ENCODE measurements at regions not wholly inside any gene's neighbourhood (a gene's known extent, or its start where the extent isn't known, plus 50 kb on each side); places are given as distances from the start of the nearest gene placed in this dataset.
"Not testable (repeated sequence)": the region's sequence is repeated elsewhere in the genome, so short reads cannot be mapped to it uniquely, and the experiment has no call there.

DNA sequence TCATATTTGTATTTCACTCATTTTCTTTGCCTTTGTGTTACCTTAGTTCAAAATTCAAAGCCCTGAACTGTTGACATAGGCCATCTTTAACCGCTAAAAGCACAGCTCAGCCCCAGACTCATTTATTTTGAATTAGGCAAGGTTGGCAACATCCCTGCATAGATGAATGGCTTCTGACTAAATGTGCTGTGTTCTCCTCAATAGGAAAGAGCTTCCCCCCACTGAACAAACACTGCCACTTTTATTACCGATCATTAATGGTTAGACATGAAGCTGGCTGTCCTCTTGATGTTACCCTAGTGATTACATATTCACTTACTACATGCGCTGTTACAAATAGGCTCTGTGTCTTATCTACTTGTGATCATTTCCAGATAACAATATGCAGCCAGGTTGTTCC lies 170.7 kb downstream of the ADCYAP1 start:
- H3K4me3 ChIP-seq (ENCODE audit: low read length) = no peak overlapping the region
- DNase-seq = no peak
- no peak overlapping the region for H3K27ac ChIP-seq (ENCODE audit: low read length)
- no peak overlapping the region for H2AFZ ChIP-seq (ENCODE audit: low read length)
- no peak overlapping the region for H3K4me2 ChIP-seq (ENCODE audit: low read depth, low read length)
- H3K4me1 ChIP-seq (ENCODE audit: low read length) = no peaks in the 10 kb centered on the region
- H3K27me3 ChIP-seq (replicated peaks; ENCODE audit: insufficient read depth, low read length) = no peaks in the 10 kb centered on the region
- no peaks in the 10 kb centered on the region for H3K79me2 ChIP-seq (ENCODE audit: low read length)
- no peaks in the 10 kb centered on the region for H3K9me2 ChIP-seq (replicated peaks; ENCODE audit: insufficient read depth, low read length)
- no peak for TF ChIP-seq EZH2 (optimal IDR thresholded peaks at IDR 0.05; ENCODE audit: low read depth, low read length)
- TF ChIP-seq EZH2phosphoT487 (IDR thresholded peaks at IDR 0.05; ENCODE audit: low read length) = no peak
- TF ChIP-seq, protein P1, sequence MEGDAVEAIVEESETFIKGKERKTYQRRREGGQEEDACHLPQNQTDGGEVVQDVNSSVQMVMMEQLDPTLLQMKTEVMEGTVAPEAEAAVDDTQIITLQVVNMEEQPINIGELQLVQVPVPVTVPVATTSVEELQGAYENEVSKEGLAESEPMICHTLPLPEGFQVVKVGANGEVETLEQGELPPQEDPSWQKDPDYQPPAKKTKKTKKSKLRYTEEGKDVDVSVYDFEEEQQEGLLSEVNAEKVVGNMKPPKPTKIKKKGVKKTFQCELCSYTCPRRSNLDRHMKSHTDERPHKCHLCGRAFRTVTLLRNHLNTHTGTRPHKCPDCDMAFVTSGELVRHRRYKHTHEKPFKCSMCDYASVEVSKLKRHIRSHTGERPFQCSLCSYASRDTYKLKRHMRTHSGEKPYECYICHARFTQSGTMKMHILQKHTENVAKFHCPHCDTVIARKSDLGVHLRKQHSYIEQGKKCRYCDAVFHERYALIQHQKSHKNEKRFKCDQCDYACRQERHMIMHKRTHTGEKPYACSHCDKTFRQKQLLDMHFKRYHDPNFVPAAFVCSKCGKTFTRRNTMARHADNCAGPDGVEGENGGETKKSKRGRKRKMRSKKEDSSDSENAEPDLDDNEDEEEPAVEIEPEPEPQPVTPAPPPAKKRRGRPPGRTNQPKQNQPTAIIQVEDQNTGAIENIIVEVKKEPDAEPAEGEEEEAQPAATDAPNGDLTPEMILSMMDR (IDR thresholded peaks at IDR 0.05; ENCODE audit: low read length) = no peak
- H4K20me1 ChIP-seq (ENCODE audit: insufficient read depth, low read length) = no peaks in the 10 kb centered on the region
- H3K9me3 ChIP-seq (replicated peaks; ENCODE audit: insufficient read depth, low read length) = no peaks in the 10 kb centered on the region
- H3F3A ChIP-seq (ENCODE audit: insufficient read depth, low read length) = no peaks in the 10 kb centered on the region
- no peaks in the 10 kb centered on the region for H3K36me3 ChIP-seq (replicated peaks; ENCODE audit: insufficient read depth, low read length)
- H3K9ac ChIP-seq (ENCODE audit: low read length) = no peak overlapping the region

GRCh38 chr18:1075876-1076275 lies 171.2 kb downstream of the ADCYAP1 start:
- H3F3A ChIP-seq (ENCODE audit: insufficient read depth, low read length) = no peaks in the 10 kb centered on the region
- no peaks in the 10 kb centered on the region for H3K9me2 ChIP-seq (replicated peaks; ENCODE audit: insufficient read depth, low read length)
- no peaks in the 10 kb centered on the region for H3K27me3 ChIP-seq (replicated peaks; ENCODE audit: insufficient read depth, low read length)
- H3K4me2 ChIP-seq (ENCODE audit: low read depth, low read length) = no peak overlapping the region
- no peaks in the 10 kb centered on the region for H3K79me2 ChIP-seq (ENCODE audit: low read length)
- no peak overlapping the region for H2AFZ ChIP-seq (ENCODE audit: low read length)
- no peaks in the 10 kb centered on the region for H3K4me1 ChIP-seq (ENCODE audit: low read length)
- H3K27ac ChIP-seq (ENCODE audit: low read length) = no peak overlapping the region
- no peak overlapping the region for H3K9ac ChIP-seq (ENCODE audit: low read length)
- no peaks in the 10 kb centered on the region for H3K9me3 ChIP-seq (replicated peaks; ENCODE audit: insufficient read depth, low read length)
- TF ChIP-seq, protein P1 (IDR thresholded peaks at IDR 0.05; ENCODE audit: low read length) = no peak
- no peak for TF ChIP-seq EZH2phosphoT487 (IDR thresholded peaks at IDR 0.05; ENCODE audit: low read length)
- TF ChIP-seq EZH2 (optimal IDR thresholded peaks at IDR 0.05; ENCODE audit: low read depth, low read length) = no peak
- no peak for DNase-seq
- H4K20me1 ChIP-seq (ENCODE audit: insufficient read depth, low read length) = no peaks in the 10 kb centered on the region
- H3K4me3 ChIP-seq (ENCODE audit: low read length) = no peak overlapping the region
- H3K36me3 ChIP-seq (replicated peaks; ENCODE audit: insufficient read depth, low read length) = no peaks in the 10 kb centered on the region

GRCh38 chr18:1078301-1078700 lies 173.6 kb downstream of the ADCYAP1 start:
- Histone ChIP-seq H3K27ac (ENCODE audit: low read length) (no peak overlapping the region), H3K4me1 (ENCODE audit: low read length) (no peaks in the 10 kb centered on the region)
- DNase-seq = no peak

DNA sequence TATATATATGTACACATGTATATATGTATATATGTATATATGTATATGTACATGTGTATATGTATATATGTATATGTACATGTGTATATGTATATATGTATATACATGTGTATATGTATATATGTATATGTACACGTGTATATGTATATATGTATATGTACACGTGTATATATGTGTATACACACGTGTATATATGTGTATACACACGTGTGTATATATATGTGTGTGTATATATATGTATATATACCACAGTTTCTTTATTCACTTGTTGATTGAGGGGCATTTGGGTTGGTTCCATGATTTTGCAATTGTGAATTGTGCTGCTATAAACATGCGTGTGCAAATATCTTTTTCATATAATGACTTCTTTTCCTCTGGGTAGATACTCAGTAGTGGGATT lies 179.0 kb downstream of the ADCYAP1 start:
- not testable (repeated sequence) for H3K27ac ChIP-seq (ENCODE audit: low read length); H3K4me1 ChIP-seq (ENCODE audit: low read length); H3K4me2 ChIP-seq (ENCODE audit: low read depth, low read length); H3K9me3 ChIP-seq (replicated peaks; ENCODE audit: insufficient read depth, low read length); H2AFZ ChIP-seq (ENCODE audit: low read length); H3K9ac ChIP-seq (ENCODE audit: low read length); H3K27me3 ChIP-seq (replicated peaks; ENCODE audit: insufficient read depth, low read length); DNase-seq; H3K79me2 ChIP-seq (ENCODE audit: low read length); H4K20me1 ChIP-seq (ENCODE audit: insufficient read depth, low read length); H3K4me3 ChIP-seq (ENCODE audit: low read length); H3K9me2 ChIP-seq (replicated peaks; ENCODE audit: insufficient read depth, low read length); H3K36me3 ChIP-seq (replicated peaks; ENCODE audit: insufficient read depth, low read length); H3F3A ChIP-seq (ENCODE audit: insufficient read depth, low read length)

More at GRCh38 chr18:1078301-1078700, 173.6 kb downstream of the ADCYAP1 start:
- Histone ChIP-seq H3K27me3 (replicated peaks; ENCODE audit: insufficient read depth, low read length) (no peaks in the 10 kb centered on the region), H3K9me3 (replicated peaks; ENCODE audit: insufficient read depth, low read length) (no peaks in the 10 kb centered on the region), H2AFZ (ENCODE audit: low read length) (no peak overlapping the region), H4K20me1 (ENCODE audit: insufficient read depth, low read length) (no peaks in the 10 kb centered on the region), H3K4me2 (ENCODE audit: low read depth, low read length) (no peak overlapping the region), H3F3A (ENCODE audit: insufficient read depth, low read length) (no peaks in the 10 kb centered on the region), H3K9ac (ENCODE audit: low read length) (no peak overlapping the region), H3K79me2 (ENCODE audit: low read length) (no peaks in the 10 kb centered on the region), H3K9me2 (replicated peaks; ENCODE audit: insufficient read depth, low read length) (no peaks in the 10 kb centered on the region), H3K36me3 (replicated peaks; ENCODE audit: insufficient read depth, low read length) (no peaks in the 10 kb centered on the region), H3K4me3 (ENCODE audit: low read length) (no peak overlapping the region)
- TF ChIP-seq EZH2phosphoT487 (IDR thresholded peaks at IDR 0.05; ENCODE audit: low read length) (no peak), EZH2 (optimal IDR thresholded peaks at IDR 0.05; ENCODE audit: low read depth, low read length) (no peak)
- TF ChIP-seq, protein P1 (IDR thresholded peaks at IDR 0.05; ENCODE audit: low read length) = no peak
